ENCODE measurements at regions not wholly inside any gene's neighbourhood (a gene's known extent, or its start where the extent isn't known, plus 50 kb on each side); places are given as distances from the start of the nearest gene placed in this dataset.
"Not testable (repeated sequence)": the region's sequence is repeated elsewhere in the genome, so short reads cannot be mapped to it uniquely, and the experiment has no call there.

DNA sequence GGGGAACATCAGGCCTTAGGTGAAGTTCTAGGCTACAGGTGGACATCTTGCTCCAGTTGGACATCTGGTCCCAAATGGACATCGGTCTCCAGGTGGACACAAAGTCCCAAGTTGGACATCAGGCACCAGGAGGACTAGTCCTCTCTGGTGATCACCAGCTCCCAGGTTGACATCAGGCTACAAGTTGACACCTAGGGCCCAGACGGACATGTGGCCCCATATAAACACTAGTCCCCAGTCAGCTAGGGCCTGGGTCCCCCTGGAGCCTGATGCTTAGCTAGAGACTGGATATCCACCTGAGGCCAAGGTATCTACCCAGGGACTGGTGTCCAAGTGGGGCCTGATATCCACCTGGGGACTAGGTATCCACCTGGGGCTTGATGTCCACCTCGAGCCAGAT lies 75.8 kb upstream of the ZNF337 start:
- DNase-seq = not testable (repeated sequence)

DNA sequence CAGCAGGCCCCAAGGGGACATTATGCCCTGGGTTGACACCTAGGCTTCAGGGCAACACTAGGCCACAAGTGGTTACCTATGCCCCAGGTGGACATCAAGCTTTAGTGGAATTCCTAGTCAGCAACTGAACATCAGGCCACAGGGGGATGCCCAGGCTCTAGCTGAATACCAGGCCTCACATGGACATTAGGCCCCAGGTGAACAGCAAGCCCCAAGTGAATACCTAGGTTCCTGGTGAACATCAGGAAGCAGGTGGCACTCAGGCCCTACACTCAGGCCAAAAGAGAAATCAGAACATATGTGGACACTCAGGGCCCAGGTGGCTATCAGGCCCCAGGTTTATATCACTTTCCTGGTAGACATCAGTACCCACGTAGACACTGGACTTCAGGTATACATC lies 75.2 kb upstream of the ZNF337 start:
- DNase-seq = not testable (repeated sequence)

DNA sequence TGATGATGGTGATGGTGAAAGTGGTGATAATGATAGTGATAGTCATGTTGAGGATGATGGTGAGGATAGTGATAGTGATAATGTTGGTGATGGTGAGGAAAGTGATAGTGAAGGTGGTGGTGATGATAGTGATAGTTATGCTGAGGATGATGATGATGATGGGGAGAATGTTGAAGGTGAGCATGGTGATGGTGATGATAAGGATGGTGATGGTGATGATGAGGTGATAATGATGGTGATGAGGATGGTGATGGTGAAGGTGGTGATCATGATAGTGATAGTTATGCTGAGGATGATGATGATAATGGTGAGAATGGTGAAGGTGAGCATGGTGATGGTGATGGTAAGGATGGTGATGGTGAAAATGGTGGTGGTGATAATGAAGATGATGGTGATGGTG lies 64.9 kb upstream of the ZNF337 start:
- DNase-seq = no peak

DNA sequence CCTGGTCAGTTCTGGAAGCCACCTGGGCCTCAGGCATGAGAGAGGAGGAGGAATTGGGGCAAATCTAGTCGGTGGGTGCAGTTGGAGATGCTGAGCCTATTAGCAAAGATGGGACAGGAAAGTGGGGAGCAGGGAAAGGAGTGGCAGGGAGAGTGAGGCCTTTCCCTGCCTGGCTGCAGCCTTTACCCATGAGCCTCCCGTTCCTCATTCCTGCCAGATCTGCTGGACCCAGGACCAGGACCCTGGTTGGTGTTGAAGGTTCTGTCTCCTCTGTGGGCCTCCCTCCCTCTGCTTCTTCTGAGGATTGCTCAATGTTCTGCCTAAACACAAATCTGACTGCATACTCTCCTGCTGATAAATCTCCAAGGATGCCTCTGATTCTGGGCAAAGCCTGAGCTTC lies 64.4 kb upstream of the ZNF337 start:
- not testable (repeated sequence) for DNase-seq

DNA sequence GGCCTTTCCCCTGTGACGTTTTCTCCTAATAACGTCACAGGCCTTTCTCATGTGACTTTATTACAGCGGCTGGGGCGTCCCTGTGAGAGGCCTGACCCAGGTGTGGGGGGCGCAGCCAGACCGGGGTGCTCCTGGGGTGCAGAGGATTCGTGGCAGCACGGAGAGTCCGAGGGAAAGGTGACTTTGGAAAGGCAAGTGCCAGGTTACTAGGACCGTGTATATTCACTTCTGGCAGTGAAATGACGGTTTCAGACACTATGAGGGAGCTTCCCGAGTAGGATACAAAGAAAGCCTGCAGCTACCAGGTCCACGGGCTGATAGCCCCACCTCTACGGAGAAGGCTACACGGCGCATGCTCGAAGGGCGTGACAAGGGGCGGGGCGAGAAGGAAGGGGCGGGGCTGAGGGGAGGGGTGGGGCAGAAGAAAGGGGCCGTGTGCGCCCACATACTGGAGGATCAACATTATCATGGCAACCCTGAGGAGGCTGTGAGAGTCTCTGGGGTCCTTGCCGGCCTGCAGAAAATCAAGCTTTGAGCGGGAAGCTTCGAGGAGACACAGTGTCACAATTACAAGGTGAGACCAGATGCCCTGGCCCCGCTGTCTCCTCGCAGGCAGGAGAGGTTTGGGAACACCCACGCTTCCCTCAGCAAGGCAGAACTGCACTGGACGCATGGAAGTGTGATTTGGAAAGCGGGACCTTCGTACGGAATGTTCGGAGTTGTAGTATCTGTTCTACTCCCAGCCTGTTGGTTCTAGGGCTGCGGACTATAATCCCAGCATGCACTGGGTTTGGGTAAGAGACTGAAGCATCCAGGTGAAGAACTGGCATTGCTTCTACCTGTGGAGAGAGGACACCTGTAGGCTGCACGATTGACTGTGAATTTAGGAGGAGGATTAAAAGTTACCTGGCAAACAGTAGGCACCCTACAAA lies 54.4 kb upstream of the ZNF337 start:
- peak; percentile 91 for DNase-seq

DNA sequence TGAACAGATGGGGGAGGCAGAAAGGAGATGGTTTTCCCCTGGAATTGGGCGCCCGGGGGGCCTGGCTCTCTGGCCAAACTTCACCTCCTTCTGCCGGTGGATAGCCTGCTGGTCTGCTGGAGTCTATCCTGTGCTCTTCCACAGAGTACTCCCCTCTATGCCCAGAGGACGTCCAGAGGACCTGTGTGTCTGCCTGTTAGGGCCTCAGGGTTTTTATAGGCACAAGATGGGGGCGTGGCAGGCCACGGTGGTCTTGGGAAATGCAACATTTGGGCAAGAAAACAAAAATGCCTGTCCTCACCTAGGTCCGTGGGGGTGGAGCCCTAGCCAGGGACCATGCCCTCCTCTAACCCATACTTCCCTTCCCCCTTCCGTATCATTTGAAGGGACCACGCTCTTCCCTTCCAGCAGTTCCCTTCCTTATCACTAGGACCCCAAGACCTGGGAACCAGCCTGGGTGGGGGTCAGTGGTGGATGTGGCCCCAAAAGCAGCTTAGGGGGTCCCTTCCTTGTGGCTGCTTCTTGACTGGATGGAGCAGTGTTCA lies 53.6 kb upstream of the ZNF337 start:
- DNase-seq = peak; percentile 28

DNA sequence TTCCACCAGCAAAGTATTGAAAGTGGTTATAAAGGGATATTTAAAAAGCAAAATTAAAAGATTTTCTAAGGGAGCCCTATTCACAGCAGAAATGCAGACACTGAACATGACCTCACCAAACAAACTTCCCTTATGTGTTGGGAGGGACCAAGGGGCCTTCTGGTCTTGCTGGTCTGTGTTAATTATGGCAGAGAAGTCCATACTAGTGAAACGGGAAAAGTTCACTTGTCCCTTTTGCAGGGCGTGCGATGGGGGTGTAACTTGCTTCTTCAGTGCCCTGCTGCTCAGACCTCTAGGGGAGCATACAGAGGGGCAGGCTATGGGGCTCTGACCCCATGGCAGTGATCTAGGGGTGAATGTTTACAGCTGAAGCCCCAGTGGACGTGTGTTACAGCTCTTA lies 53.0 kb upstream of the ZNF337 start:
- no peak for DNase-seq
